Thymus (tissue), 11 donors: ENCODE measurements at regions not wholly inside any gene's neighbourhood (a gene's known extent, or its start where the extent isn't known, plus 50 kb on each side); places are given as distances from the start of the nearest gene placed in this dataset.

Experiments
- DNase-seq, 9 donors: peaks; one replicate each; pipeline ENCODE4 v3.0.0-alpha.2; 2013; ENCODE audit warnings: low spot score in 9 of 9, low read depth in 6 of 9, missing footprints in 1 of 9
- H3K27ac ChIP-seq, 2 donors: one replicate each; pipeline ENCODE4 v1.5.1; 2013; ENCODE audit warnings: control low read depth in 1 of 2, low read depth in 1 of 2, low read length in 1 of 2, mild to moderate bottlenecking in 1 of 2, moderate library complexity in 1 of 2
- H3K27me3 ChIP-seq, 2 donors: one replicate each; pipeline ENCODE4 v1.5.1; 2013; ENCODE audit warnings: low read length in 1 of 2; ENCODE audit not compliant: control insufficient read depth in 2 of 2, insufficient read depth in 1 of 2
- H3K36me3 ChIP-seq, 2 donors: one replicate each; pipeline ENCODE4 v1.5.1; 2013; ENCODE audit warnings: low read length in 1 of 2, mild to moderate bottlenecking in 1 of 2, moderate library complexity in 1 of 2; ENCODE audit not compliant: control insufficient read depth in 2 of 2, insufficient read depth in 2 of 2
- H3K4me1 ChIP-seq, 2 donors: one replicate each; pipeline ENCODE4 v1.5.1; 2013; ENCODE audit warnings: low read length in 2 of 2; ENCODE audit not compliant: control insufficient read depth in 2 of 2, insufficient read depth in 2 of 2
- H3K4me3 ChIP-seq, 2 donors: one replicate each; pipeline ENCODE4 v1.5.1; 2013; ENCODE audit warnings: low read length in 2 of 2, control low read depth in 1 of 2, mild to moderate bottlenecking in 1 of 2
- H3K9me3 ChIP-seq, 2 donors: one replicate each; pipeline ENCODE4 v1.5.1; 2013; ENCODE audit warnings: low read length in 1 of 2, mild to moderate bottlenecking in 1 of 2; ENCODE audit not compliant: control insufficient read depth in 2 of 2, insufficient read depth in 1 of 2
- WGBS: extraction: QIAGEN DNeasy Blood & Tissue Kit; methylation state at CpG from one replicate; pipeline ENCODE4 v1.1.7; 2013; 5-methylcytosine and 5-hydroxymethylcytosine counted together
- donor health status: healthy.

DNA sequence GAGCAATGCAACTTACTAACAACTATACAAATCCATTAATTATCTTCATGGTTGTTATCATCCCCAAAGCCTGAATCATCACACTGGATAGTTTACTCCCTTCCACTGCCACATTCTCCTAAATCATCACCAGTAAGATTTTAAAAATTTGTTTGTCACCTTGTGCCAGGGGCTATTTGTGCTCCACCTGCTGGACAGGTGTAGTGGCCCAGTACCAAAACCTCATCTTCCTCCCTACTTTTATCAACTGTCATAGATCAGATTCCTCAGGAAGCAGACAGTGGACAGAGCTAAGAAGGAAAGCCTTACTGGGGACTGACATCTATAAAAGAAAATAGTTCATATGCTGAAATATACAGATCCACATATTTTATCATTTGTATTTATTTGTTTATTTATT, 280.4 kb downstream of the CDH11 start:
- H3K9me3 ChIP-seq: no peaks in the 10 kb centered on the region
- no peaks in the 10 kb centered on the region for H3K36me3 ChIP-seq
- H3K4me1 ChIP-seq: no peaks in the 10 kb centered on the region
- H3K4me3 ChIP-seq: no peak overlapping the region
- no peak overlapping the region for H3K27ac ChIP-seq
- H3K27me3 ChIP-seq: no peaks in the 10 kb centered on the region
- no peak for DNase-seq

GRCh38 chr16:64841071-64841470, 280.8 kb downstream of the CDH11 start:
- 81% methylated on average over 4 of the region's 4 CpGs for WGBS
- no peak overlapping the region for H3K4me3 ChIP-seq
- no peak for DNase-seq
- no peaks in the 10 kb centered on the region for H3K27me3 ChIP-seq
- no peaks in the 10 kb centered on the region for H3K9me3 ChIP-seq
- no peaks in the 10 kb centered on the region for H3K4me1 ChIP-seq
- no peak overlapping the region for H3K27ac ChIP-seq
- no peaks in the 10 kb centered on the region for H3K36me3 ChIP-seq

DNA sequence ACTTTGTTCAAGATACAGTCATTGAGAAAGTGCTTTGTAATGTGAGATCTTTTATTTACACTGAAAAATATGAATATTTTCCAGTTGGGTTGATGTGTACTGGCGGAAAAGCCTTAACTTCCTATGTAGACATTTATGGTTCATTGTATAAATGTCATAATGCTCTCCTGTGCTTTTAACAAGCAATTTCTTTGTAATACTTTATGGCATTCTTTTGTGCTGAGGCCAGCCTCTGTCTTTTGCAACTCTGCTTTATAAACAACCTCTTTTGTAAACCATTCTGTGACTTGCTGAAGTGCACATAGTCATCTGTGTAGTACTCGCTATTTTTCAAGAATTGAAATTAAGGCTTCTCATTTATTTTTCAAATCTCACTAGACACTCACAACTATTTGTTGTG, 291.2 kb downstream of the CDH11 start:
- Histone ChIP-seq H3K4me1 (no peaks in the 10 kb centered on the region), H3K27me3 (no peaks in the 10 kb centered on the region), H3K27ac (no peak overlapping the region), H3K9me3 (peaks cover 0 to 7% of the 10 kb centered on the region in 2 donors), H3K4me3 (no peak overlapping the region), H3K36me3 (no peaks in the 10 kb centered on the region)
- DNase-seq: no peak
- 95% methylated on average over 2 of the region's 2 CpGs for WGBS

DNA sequence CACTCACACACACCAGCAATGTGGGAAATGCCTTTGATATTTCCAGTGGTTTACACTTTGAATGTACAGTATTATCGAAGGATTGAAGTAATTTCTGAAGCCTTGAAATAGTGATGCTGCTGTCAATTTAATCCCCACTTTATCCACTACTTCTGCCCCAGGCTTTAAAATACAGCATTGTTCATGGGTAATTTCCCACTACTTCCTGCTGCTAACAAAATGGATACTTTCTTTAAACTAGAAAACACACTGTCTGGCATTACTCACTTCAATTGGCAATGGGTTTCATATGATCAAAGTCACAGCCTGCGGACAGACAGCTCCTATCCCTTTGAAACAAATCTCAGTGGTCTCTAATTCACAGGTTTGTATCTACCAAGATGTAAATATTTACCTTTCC, 292.2 kb downstream of the CDH11 start:
- H3K27ac ChIP-seq: no peak overlapping the region
- no peak overlapping the region for H3K4me3 ChIP-seq
- 89% methylated on average over 2 of the region's 2 CpGs for WGBS
- H3K27me3 ChIP-seq: no peaks in the 10 kb centered on the region
- peaks cover 0 to 7% of the 10 kb centered on the region in 2 donors for H3K9me3 ChIP-seq
- no peaks in the 10 kb centered on the region for H3K36me3 ChIP-seq
- DNase-seq: no peak
- H3K4me1 ChIP-seq: no peaks in the 10 kb centered on the region

GRCh38 chr16:64826374-64826773, 295.5 kb downstream of the CDH11 start:
- H3K27me3 ChIP-seq: no peaks in the 10 kb centered on the region
- no peaks in the 10 kb centered on the region for H3K36me3 ChIP-seq
- no peaks in the 10 kb centered on the region for H3K4me1 ChIP-seq
- no peak overlapping the region for H3K4me3 ChIP-seq
- no peaks in the 10 kb centered on the region for H3K9me3 ChIP-seq
- 93% methylated on average over 2 of the region's 2 CpGs for WGBS
- no peak for DNase-seq
- H3K27ac ChIP-seq: no peak overlapping the region

GRCh38 chr16:64823481-64824075, 298.3 kb downstream of the CDH11 start:
- 76% methylated on average over 2 of the region's 2 CpGs for WGBS
- no peak overlapping the region for H3K4me3 ChIP-seq
- no peaks in the 10 kb centered on the region for H3K27me3 ChIP-seq
- H3K36me3 ChIP-seq: no peaks in the 10 kb centered on the region
- no peak overlapping the region for H3K27ac ChIP-seq
- no peaks in the 10 kb centered on the region for H3K4me1 ChIP-seq
- DNase-seq: no peak
- H3K9me3 ChIP-seq: no peaks in the 10 kb centered on the region

GRCh38 chr16:64809876-64810629, 311.8 kb downstream of the CDH11 start:
- no peaks in the 10 kb centered on the region for H3K9me3 ChIP-seq
- DNase-seq: no peak
- no peaks in the 10 kb centered on the region for H3K27me3 ChIP-seq
- 93% methylated on average over 3 of the region's 3 CpGs for WGBS
- H3K36me3 ChIP-seq: no peaks in the 10 kb centered on the region
- H3K27ac ChIP-seq: no peak overlapping the region
- no peaks in the 10 kb centered on the region for H3K4me1 ChIP-seq
- no peak overlapping the region for H3K4me3 ChIP-seq

GRCh38 chr16:64808474-64808873, 313.4 kb downstream of the CDH11 start:
- H3K4me1 ChIP-seq: no peaks in the 10 kb centered on the region
- no peak overlapping the region for H3K4me3 ChIP-seq
- H3K9me3 ChIP-seq: no peaks in the 10 kb centered on the region
- H3K27ac ChIP-seq: no peak overlapping the region
- DNase-seq: no peak
- no peaks in the 10 kb centered on the region for H3K27me3 ChIP-seq
- 70% methylated on average over 4 of the region's 4 CpGs for WGBS
- H3K36me3 ChIP-seq: no peaks in the 10 kb centered on the region

DNA sequence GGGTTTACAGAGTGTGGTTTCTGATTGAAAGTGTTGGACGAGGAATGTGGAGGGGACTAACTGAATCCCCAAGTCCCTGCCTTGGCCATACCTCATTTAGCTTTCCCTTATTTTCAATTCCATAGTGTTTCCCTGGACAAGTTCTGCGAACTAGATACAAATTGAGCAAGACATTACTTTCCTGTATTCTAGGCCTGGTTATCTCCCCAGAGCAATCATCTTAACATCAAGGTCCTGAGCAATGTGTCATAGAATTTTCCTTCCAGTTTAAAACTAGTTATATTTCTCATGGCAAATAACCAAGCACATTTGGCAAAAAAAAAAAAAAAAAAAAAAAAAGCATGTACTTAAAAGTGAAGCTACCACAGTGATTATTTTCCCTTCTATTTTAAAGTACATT, 330.1 kb downstream of the CDH11 start:
- Histone ChIP-seq H3K27ac (no peak overlapping the region), H3K27me3 (no peaks in the 10 kb centered on the region), H3K9me3 (no peaks in the 10 kb centered on the region), H3K4me1 (no peaks in the 10 kb centered on the region), H3K36me3 (no peaks in the 10 kb centered on the region), H3K4me3 (no peak overlapping the region)
- WGBS: 88% methylated on average over 2 of the region's 2 CpGs
- no peak for DNase-seq
